Ectodermal cell (in vitro differentiated cells): ENCODE measurements at regions not wholly inside any gene's neighbourhood (a gene's known extent, or its start where the extent isn't known, plus 50 kb on each side); places are given as distances from the start of the nearest gene placed in this dataset.

Experiments
- H3K27ac ChIP-seq: 2 replicates; pipeline ENCODE4 v1.7.0; 2013; ENCODE audit warnings: mild to moderate bottlenecking, low read depth, low read length; ENCODE audit not compliant: insufficient read depth, poor library complexity, severe bottlenecking
- H3K27me3 ChIP-seq: 2 replicates; pipeline ENCODE4 v1.7.0; 2013; ENCODE audit warnings: mild to moderate bottlenecking, low read length; ENCODE audit not compliant: insufficient read depth, control insufficient read depth, poor library complexity, severe bottlenecking
- H3K36me3 ChIP-seq: one replicate; pipeline ENCODE4 v1.7.0; 2013; ENCODE audit warnings: low read length; ENCODE audit not compliant: control insufficient read depth, insufficient read depth
- H3K4me1 ChIP-seq: one replicate; pipeline ENCODE4 v1.7.0; 2013; ENCODE audit warnings: low read length; ENCODE audit not compliant: control insufficient read depth, insufficient read depth
- H3K4me3 ChIP-seq: 2 replicates; pipeline ENCODE4 v1.7.0; 2013; ENCODE audit warnings: low read depth, low read length, control low read depth; ENCODE audit not compliant: insufficient read depth
- H3K9me3 ChIP-seq: 2 replicates; pipeline ENCODE4 v1.7.0; 2013; ENCODE audit warnings: mild to moderate bottlenecking, low read length, moderate library complexity; ENCODE audit not compliant: control insufficient read depth
- WGBS, 2 experiments: methylation state at CpG; one replicate each; pipeline ENCODE4 v1.1.7; 2013; ENCODE audit warnings: missing lambda C conversion rate in 2 of 2; 5-methylcytosine and 5-hydroxymethylcytosine counted together

- no peaks in the 10 kb centered on the region for H3K27me3 ChIP-seq
- H3K9me3 ChIP-seq: no peaks in the 10 kb centered on the region
- no peaks in the 10 kb centered on the region for H3K4me1 ChIP-seq
- H3K27ac ChIP-seq: no peak overlapping the region
- H3K4me3 ChIP-seq: no peak overlapping the region
- H3K36me3 ChIP-seq: no peaks in the 10 kb centered on the region
- 91 to 96% methylated on average over 2 of the region's 2 CpGs for WGBS, 2 experiments
These were observed 564.0 kb downstream of the SLC6A15 start for GRCh38 chr12:84348582-84348981.

DNA sequence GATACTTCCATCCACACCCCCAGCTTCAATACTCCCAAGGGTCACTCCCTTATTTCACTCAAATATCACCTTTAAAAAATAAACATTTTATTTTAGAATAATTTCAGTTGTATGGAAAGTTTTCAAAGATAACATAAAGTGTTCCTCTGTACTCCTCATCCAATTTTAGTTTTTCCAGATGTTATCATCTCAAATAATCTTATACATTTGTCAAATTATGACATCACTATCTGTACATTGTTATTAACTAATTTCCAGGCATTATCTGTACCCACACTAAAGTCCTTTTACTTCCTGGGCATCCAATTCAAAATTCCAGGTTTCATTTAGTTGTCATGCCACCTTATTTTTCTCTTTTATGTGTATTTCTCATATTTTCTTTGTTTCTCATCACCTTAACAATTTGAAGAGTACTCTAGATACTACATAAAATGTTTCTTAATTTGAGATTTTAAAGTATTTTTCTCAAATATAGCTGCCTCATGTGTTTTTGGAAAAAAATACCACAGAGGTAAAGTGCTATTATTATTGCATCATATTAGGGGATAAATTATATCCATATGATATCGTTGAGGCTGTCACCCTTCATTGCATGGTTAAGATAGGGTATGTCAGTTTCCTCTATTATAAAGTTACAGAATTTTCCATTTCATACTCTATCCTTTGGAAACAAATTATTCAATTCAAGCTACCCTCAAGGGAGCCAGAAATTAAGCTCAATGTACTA is 571.0 kb downstream of the SLC6A15 start:
- Histone ChIP-seq H3K4me3 (no peak overlapping the region), H3K27ac (no peak overlapping the region), H3K27me3 (no peaks in the 10 kb centered on the region), H3K36me3 (no peaks in the 10 kb centered on the region), H3K4me1 (no peaks in the 10 kb centered on the region), H3K9me3 (no peaks in the 10 kb centered on the region)
- WGBS, 2 experiments: no CpG with 5 or more reads among the region's 1 CpG

DNA sequence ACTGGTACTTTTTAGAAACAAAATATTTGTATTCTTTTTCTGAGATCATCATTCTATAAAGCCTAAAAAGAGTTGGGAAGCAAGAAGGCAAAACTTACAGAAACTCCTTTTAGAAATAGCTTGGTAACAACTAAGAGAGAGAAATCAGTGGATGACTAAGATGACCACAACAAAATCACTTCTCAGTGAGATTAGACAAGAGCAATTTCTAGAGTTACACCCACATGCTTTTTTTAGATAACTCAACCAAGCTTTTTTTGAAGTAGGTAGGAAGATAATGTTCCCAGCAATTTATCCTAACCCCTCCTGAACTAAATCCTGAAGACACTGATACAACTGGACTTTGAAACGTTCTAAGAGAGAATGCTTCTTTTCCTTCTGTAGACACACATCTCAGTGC is 576.4 kb downstream of the SLC6A15 start:
- H3K4me1 ChIP-seq: no peaks in the 10 kb centered on the region
- no peak overlapping the region for H3K4me3 ChIP-seq
- H3K36me3 ChIP-seq: no peaks in the 10 kb centered on the region
- no peaks in the 10 kb centered on the region for H3K9me3 ChIP-seq
- no peaks in the 10 kb centered on the region for H3K27me3 ChIP-seq
- no peak overlapping the region for H3K27ac ChIP-seq
- 75 to 100% methylated on average over 1 of the region's 1 CpG for WGBS, 2 experiments

GRCh38 chr12:84329938-84330337 is 582.7 kb downstream of the SLC6A15 start:
- Histone ChIP-seq H3K27ac (no peak overlapping the region), H3K4me3 (no peak overlapping the region), H3K36me3 (no peaks in the 10 kb centered on the region), H3K27me3 (no peaks in the 10 kb centered on the region), H3K4me1 (no peaks in the 10 kb centered on the region), H3K9me3 (no peaks in the 10 kb centered on the region)
- 90 to 95% methylated on average over 2 of the region's 2 CpGs for WGBS, 2 experiments

DNA sequence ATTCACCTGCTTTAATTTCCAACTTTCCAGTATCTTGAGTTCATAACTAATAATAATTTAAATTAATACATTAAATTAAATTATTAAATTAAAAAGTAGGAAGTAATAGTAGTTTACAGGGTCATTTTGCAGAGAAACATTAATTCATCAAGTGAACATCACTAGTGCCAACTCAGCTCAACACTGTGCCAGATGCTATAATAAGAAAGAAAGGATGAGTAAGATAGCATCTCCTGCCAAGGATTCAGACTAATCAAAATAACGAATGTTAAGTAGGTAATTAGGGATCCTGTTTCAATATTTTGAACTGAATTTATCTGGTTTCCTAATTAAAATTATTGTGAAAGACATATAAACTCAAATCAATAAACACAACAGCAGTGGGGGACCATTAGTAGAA is 596.7 kb downstream of the SLC6A15 start:
- Histone ChIP-seq H3K27me3 (no peaks in the 10 kb centered on the region), H3K36me3 (no peaks in the 10 kb centered on the region), H3K27ac (no peak overlapping the region), H3K4me1 (no peaks in the 10 kb centered on the region), H3K9me3 (no peaks in the 10 kb centered on the region), H3K4me3 (no peak overlapping the region)
- WGBS, 2 experiments: no CpG with 5 or more reads among the region's 1 CpG

DNA sequence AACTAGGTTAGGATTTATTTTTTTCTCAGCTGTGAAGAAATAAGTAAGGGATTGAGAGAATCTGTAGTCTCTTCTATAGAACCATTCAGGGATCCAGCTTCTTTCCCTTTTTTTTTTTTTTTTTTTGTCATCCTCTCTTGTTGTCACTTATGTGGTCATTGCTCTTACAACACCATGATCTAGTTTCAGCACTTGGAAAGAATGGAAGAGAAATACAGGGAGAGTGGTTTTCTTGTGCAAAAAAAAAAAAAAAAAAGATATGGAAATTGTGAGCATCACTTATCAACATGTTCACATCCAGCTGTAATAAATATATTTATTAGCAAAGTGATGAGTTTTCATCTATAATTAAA is 599.3 kb downstream of the SLC6A15 start:
- H3K4me3 ChIP-seq: no peak overlapping the region
- H3K9me3 ChIP-seq: no peaks in the 10 kb centered on the region
- H3K36me3 ChIP-seq: no peaks in the 10 kb centered on the region
- no peaks in the 10 kb centered on the region for H3K4me1 ChIP-seq
- H3K27ac ChIP-seq: no peak overlapping the region
- H3K27me3 ChIP-seq: no peaks in the 10 kb centered on the region

- 86 to 91% methylated on average over 1 of the region's 1 CpG for WGBS, 2 experiments
- no peaks in the 10 kb centered on the region for H3K4me1 ChIP-seq
These were observed 604.4 kb downstream of the SLC6A15 start for GRCh38 chr12:84308211-84308610.

DNA sequence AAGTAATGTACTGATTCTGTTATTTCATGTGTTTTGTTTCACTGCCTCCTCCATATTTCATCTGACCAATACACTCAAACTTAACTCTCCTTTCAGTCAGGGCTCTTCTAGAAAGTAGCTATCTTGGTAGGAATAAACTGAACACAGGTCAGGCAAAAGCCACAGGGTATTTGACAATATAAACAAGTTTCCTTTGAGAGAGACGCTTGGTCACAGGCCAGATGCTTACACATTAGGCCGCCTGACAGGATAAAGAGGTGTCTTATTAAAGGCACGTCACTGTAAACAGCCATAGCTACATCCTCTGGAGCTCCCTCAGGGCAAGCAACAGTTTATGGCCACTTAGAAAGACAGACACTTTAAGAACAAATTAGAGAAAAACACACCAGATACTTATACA is 607.5 kb downstream of the SLC6A15 start:
- Histone ChIP-seq H3K27ac (no peak overlapping the region), H3K9me3 (no peaks in the 10 kb centered on the region), H3K27me3 (no peaks in the 10 kb centered on the region), H3K4me1 (no peaks in the 10 kb centered on the region), H3K36me3 (no peaks in the 10 kb centered on the region), H3K4me3 (no peak overlapping the region)
- WGBS, 2 experiments: 88 to 89% methylated on average over 3 of the region's 3 CpGs

More at GRCh38 chr12:84308211-84308610, 604.4 kb downstream of the SLC6A15 start:
- Histone ChIP-seq H3K9me3 (no peaks in the 10 kb centered on the region), H3K36me3 (no peaks in the 10 kb centered on the region), H3K27me3 (no peaks in the 10 kb centered on the region), H3K4me3 (no peak overlapping the region), H3K27ac (no peak overlapping the region)

GRCh38 chr12:84294246-84294645 is 618.4 kb downstream of the SLC6A15 start:
- Histone ChIP-seq H3K9me3 (no peaks in the 10 kb centered on the region), H3K4me3 (no peak overlapping the region), H3K27ac (no peak overlapping the region), H3K36me3 (no peaks in the 10 kb centered on the region), H3K4me1 (no peaks in the 10 kb centered on the region), H3K27me3 (no peaks in the 10 kb centered on the region)
- WGBS, 2 experiments: 75 to 86% methylated on average over 2 of the region's 2 CpGs

- Histone ChIP-seq H3K27me3 (no peaks in the 10 kb centered on the region), H3K4me3 (no peak overlapping the region), H3K4me1 (no peaks in the 10 kb centered on the region), H3K36me3 (no peaks in the 10 kb centered on the region), H3K27ac (no peak overlapping the region), H3K9me3 (no peaks in the 10 kb centered on the region)
These were observed 622.4 kb downstream of the SLC6A15 start for GRCh38 chr12:84290168-84290567.

- no peaks in the 10 kb centered on the region for H3K9me3 ChIP-seq
- H3K4me3 ChIP-seq: no peak overlapping the region
- no peaks in the 10 kb centered on the region for H3K4me1 ChIP-seq
- H3K27me3 ChIP-seq: no peaks in the 10 kb centered on the region
- 90 to 93% methylated on average over 2 of the region's 2 CpGs for WGBS, 2 experiments
- no peaks in the 10 kb centered on the region for H3K36me3 ChIP-seq
- H3K27ac ChIP-seq: no peak overlapping the region
These were observed 634.6 kb downstream of the SLC6A15 start for GRCh38 chr12:84277986-84278385.
